Activated CD4-positive, alpha-beta memory T cell treated with anti-CD3 and anti-CD28 coated beads for 36 hours (primary cell): ENCODE measurements at regions not wholly inside any gene's neighbourhood (a gene's known extent, or its start where the extent isn't known, plus 50 kb on each side); places are given as distances from the start of the nearest gene placed in this dataset.

Experiments used
- CTCF ChIA-PET: fragments of 350-600 bp; sonication (Branson Sonifier 250); formaldehyde crosslinking; loops from one replicate; lab custom pipeline; 2021; ENCODE audit warnings: antibody characterized with exemption, inconsistent platforms; lab: Charles Lee
- POLR2A ChIA-PET: fragments of 350-600 bp; sonication (Branson Sonifier 250); formaldehyde crosslinking; loops from one replicate; lab custom pipeline; 2021; ENCODE audit warnings: antibody characterized with exemption; lab: Charles Lee
- DNase-seq: peaks from one replicate; pipeline ENCODE4 v3.0.0-alpha.2; 2020
- H3K27ac Mint-ChIP-seq: one replicate; pipeline ENCODE4 v1.8.0; 2021; ENCODE audit warnings: mixed read lengths
- H3K27me3 Mint-ChIP-seq: one replicate; pipeline ENCODE4 v1.8.0; 2021; ENCODE audit warnings: mixed read lengths
- H3K36me3 Mint-ChIP-seq: one replicate; pipeline ENCODE4 v1.8.0; 2021; ENCODE audit warnings: mixed read lengths
- H3K4me1 Mint-ChIP-seq: one replicate; pipeline ENCODE4 v1.8.0; 2021; ENCODE audit warnings: low read depth, mixed read lengths
- H3K4me3 Mint-ChIP-seq: one replicate; pipeline ENCODE4 v1.8.0; 2021; ENCODE audit warnings: mild to moderate bottlenecking, mixed read lengths
- H3K9me3 Mint-ChIP-seq: one replicate; pipeline ENCODE4 v1.8.0; 2021; ENCODE audit warnings: mixed read lengths
- intact Hi-C: fragments of 100-400 bp; cut with micrococcal nuclease; formaldehyde crosslinking; loops from one replicate; pipeline ENCODE4 v1.15.1; 2023

- intact Hi-C loops = no loop called here
- no peaks in the 10 kb centered on the region for H3K36me3 Mint-ChIP-seq
- no peak overlapping the region for H3K27ac Mint-ChIP-seq
- no peak overlapping the region for H3K4me3 Mint-ChIP-seq
- ChIA-PET POLR2A (no interaction called here), CTCF (interaction anchor here (2.4 kb wide), 1 partner anchor 13 kb away, joined by 8 read pairs; no protein-coding TSS in a partner anchor)
- H3K9me3 Mint-ChIP-seq = no peaks in the 10 kb centered on the region
- no peaks in the 10 kb centered on the region for H3K27me3 Mint-ChIP-seq
- no peak for DNase-seq
- H3K4me1 Mint-ChIP-seq = no peaks in the 10 kb centered on the region
Observed at GRCh38 chr20:60223174-60223573, 265.0 kb downstream of the CDH26 start.

- no peak overlapping the region for H3K4me3 Mint-ChIP-seq
- H3K9me3 Mint-ChIP-seq = no peaks in the 10 kb centered on the region
- DNase-seq = peak; percentile 33
- H3K27me3 Mint-ChIP-seq = no peaks in the 10 kb centered on the region
- POLR2A ChIA-PET = no interaction called here
- H3K4me1 Mint-ChIP-seq = no peaks in the 10 kb centered on the region
- H3K36me3 Mint-ChIP-seq = no peaks in the 10 kb centered on the region
- intact Hi-C loops = no loop called here
- CTCF ChIA-PET = interaction anchor here (1.2 to 2.4 kb wide), 2 partner anchors 14 to 169 kb away, joined by 5 to 8 read pairs; no protein-coding TSS in a partner anchor
- H3K27ac Mint-ChIP-seq = no peak overlapping the region
Observed at GRCh38 chr20:60224914-60225313, 266.7 kb downstream of the CDH26 start.

- Mint-ChIP-seq H3K9me3 (no peaks in the 10 kb centered on the region), H3K36me3 (no peaks in the 10 kb centered on the region), H3K4me3 (no peak overlapping the region), H3K4me1 (no peaks in the 10 kb centered on the region), H3K27ac (no peak overlapping the region), H3K27me3 (no peaks in the 10 kb centered on the region)
- intact Hi-C loops = no loop called here
- ChIA-PET CTCF (interaction anchor here (0.6 to 1.0 kb wide), 2 partner anchors 17 to 905 kb away, joined by 3 to 5 read pairs; no protein-coding TSS in a partner anchor), POLR2A (no interaction called here)
- no peak for DNase-seq
Observed at GRCh38 chr20:60228255-60228654, 270.0 kb downstream of the CDH26 start.

- DNase-seq = no peak
- H3K27ac Mint-ChIP-seq = no peak overlapping the region
- no peaks in the 10 kb centered on the region for H3K9me3 Mint-ChIP-seq
- no peaks in the 10 kb centered on the region for H3K36me3 Mint-ChIP-seq
- CTCF ChIA-PET = no interaction called here
- H3K4me1 Mint-ChIP-seq = no peaks in the 10 kb centered on the region
- no peak overlapping the region for H3K4me3 Mint-ChIP-seq
- intact Hi-C loops = no loop called here
- POLR2A ChIA-PET = no interaction called here
- H3K27me3 Mint-ChIP-seq = no peaks in the 10 kb centered on the region
Observed at GRCh38 chr20:60232380-60232779, 274.2 kb downstream of the CDH26 start.

GRCh38 chr20:60233018-60233630 lies 274.9 kb downstream of the CDH26 start:
- no peaks in the 10 kb centered on the region for H3K36me3 Mint-ChIP-seq
- H3K4me1 Mint-ChIP-seq = no peaks in the 10 kb centered on the region
- intact Hi-C loops = no loop called here
- H3K27me3 Mint-ChIP-seq = peaks cover 3% of the 10 kb centered on the region
- no peak overlapping the region for H3K27ac Mint-ChIP-seq
- POLR2A ChIA-PET = no interaction called here
- DNase-seq = no peak
- no peaks in the 10 kb centered on the region for H3K9me3 Mint-ChIP-seq
- CTCF ChIA-PET = no interaction called here
- H3K4me3 Mint-ChIP-seq = no peak overlapping the region

GRCh38 chr20:60236613-60237012 lies 278.4 kb downstream of the CDH26 start:
- ChIA-PET POLR2A (no interaction called here), CTCF (no interaction called here)
- Mint-ChIP-seq H3K9me3 (no peaks in the 10 kb centered on the region), H3K4me3 (no peak overlapping the region), H3K36me3 (no peaks in the 10 kb centered on the region), H3K27ac (no peak overlapping the region), H3K27me3 (peaks cover 12% of the 10 kb centered on the region), H3K4me1 (no peaks in the 10 kb centered on the region)
- intact Hi-C loops = no loop called here
- no peak for DNase-seq

GRCh38 chr20:60237981-60238380 lies 279.8 kb downstream of the CDH26 start:
- Mint-ChIP-seq H3K36me3 (no peaks in the 10 kb centered on the region), H3K4me3 (no peak overlapping the region), H3K27me3 (peaks cover 12% of the 10 kb centered on the region), H3K9me3 (no peaks in the 10 kb centered on the region), H3K4me1 (no peaks in the 10 kb centered on the region), H3K27ac (no peak overlapping the region)
- CTCF ChIA-PET = no interaction called here
- intact Hi-C loops = no loop called here
- no peak for DNase-seq
- POLR2A ChIA-PET = no interaction called here

- Mint-ChIP-seq H3K4me3 (no peak overlapping the region), H3K4me1 (no peaks in the 10 kb centered on the region), H3K27me3 (peaks cover 12% of the 10 kb centered on the region), H3K9me3 (no peaks in the 10 kb centered on the region), H3K27ac (no peak overlapping the region), H3K36me3 (no peaks in the 10 kb centered on the region)
- ChIA-PET POLR2A (no interaction called here), CTCF (no interaction called here)
- intact Hi-C loops = no loop called here
- DNase-seq = no peak
Observed at GRCh38 chr20:60238992-60239660, 280.9 kb downstream of the CDH26 start.

GRCh38 chr20:60239956-60240355 lies 281.7 kb downstream of the CDH26 start:
- Mint-ChIP-seq H3K9me3 (no peaks in the 10 kb centered on the region), H3K4me1 (no peaks in the 10 kb centered on the region), H3K27me3 (peaks cover 12% of the 10 kb centered on the region), H3K4me3 (no peak overlapping the region), H3K36me3 (no peaks in the 10 kb centered on the region), H3K27ac (no peak overlapping the region)
- intact Hi-C loops = no loop called here
- POLR2A ChIA-PET = no interaction called here
- no peak for DNase-seq
- CTCF ChIA-PET = no interaction called here

- no peaks in the 10 kb centered on the region for H3K9me3 Mint-ChIP-seq
- H3K27me3 Mint-ChIP-seq = peaks cover 12% of the 10 kb centered on the region
- DNase-seq = no peak
- H3K4me1 Mint-ChIP-seq = no peaks in the 10 kb centered on the region
- intact Hi-C loops = no loop called here
- H3K36me3 Mint-ChIP-seq = no peaks in the 10 kb centered on the region
- no peak overlapping the region for H3K4me3 Mint-ChIP-seq
- ChIA-PET CTCF (no interaction called here), POLR2A (no interaction called here)
- no peak overlapping the region for H3K27ac Mint-ChIP-seq
Observed at GRCh38 chr20:60240415-60240814, 282.2 kb downstream of the CDH26 start.

- no peak overlapping the region for H3K27ac Mint-ChIP-seq
- CTCF ChIA-PET = no interaction called here
- POLR2A ChIA-PET = no interaction called here
- H3K36me3 Mint-ChIP-seq = no peaks in the 10 kb centered on the region
- intact Hi-C loops = no loop called here
- H3K27me3 Mint-ChIP-seq = peaks cover 12% of the 10 kb centered on the region
- no peak overlapping the region for H3K4me3 Mint-ChIP-seq
- no peaks in the 10 kb centered on the region for H3K9me3 Mint-ChIP-seq
- no peaks in the 10 kb centered on the region for H3K4me1 Mint-ChIP-seq
- DNase-seq = no peak
Observed at GRCh38 chr20:60240986-60241385, 282.8 kb downstream of the CDH26 start.

- H3K9me3 Mint-ChIP-seq = no peaks in the 10 kb centered on the region
- no peak overlapping the region for H3K4me3 Mint-ChIP-seq
- no peaks in the 10 kb centered on the region for H3K36me3 Mint-ChIP-seq
- POLR2A ChIA-PET = no interaction called here
- intact Hi-C loops = no loop called here
- CTCF ChIA-PET = no interaction called here
- H3K27ac Mint-ChIP-seq = no peak overlapping the region
- H3K27me3 Mint-ChIP-seq = peaks cover 9% of the 10 kb centered on the region
- no peak for DNase-seq
- no peaks in the 10 kb centered on the region for H3K4me1 Mint-ChIP-seq
Observed at GRCh38 chr20:60242836-60243505, 284.7 kb downstream of the CDH26 start.
